Stimulated activated CD4-positive, alpha-beta T cell treated with anti-CD3 and anti-CD28 coated beads, TNF-alpha, amount 100 ng/mL, for 24 hours (primary cell): ENCODE measurements at regions not wholly inside any gene's neighbourhood (a gene's known extent, or its start where the extent isn't known, plus 50 kb on each side); places are given as distances from the start of the nearest gene placed in this dataset.
"Not testable (repeated sequence)": the region's sequence is repeated elsewhere in the genome, so short reads cannot be mapped to it uniquely, and the experiment has no call there.

Source experiments
- DNase-seq, 3 experiments: peaks; one replicate each; pipeline ENCODE4 v3.0.0-alpha.2; 2020; ENCODE audit warnings: low read depth in 3 of 3

- DNase-seq, result no peak
Measured at GRCh38 chr3:103459815-103460214, 1025.0 kb downstream of the ZPLD1 start.

DNA sequence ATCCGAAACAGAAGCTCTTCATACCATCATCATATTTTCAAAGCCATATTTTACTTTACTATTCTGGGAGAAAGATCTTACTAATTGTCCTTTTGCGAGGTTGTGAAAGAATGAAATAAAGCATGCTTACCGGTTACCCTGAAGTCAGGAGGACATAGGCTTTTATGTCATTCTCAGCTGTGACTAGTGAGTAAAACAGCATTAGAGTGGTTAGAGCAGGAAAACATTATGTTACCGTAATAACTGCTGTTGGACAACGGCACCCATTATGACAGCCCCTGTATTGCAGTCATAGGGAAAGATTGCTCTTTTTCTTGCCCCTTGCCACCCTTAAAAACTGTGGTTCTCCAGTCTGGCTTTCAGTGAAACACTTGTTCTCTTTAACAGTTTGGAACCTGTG, 1035.7 kb downstream of the ZPLD1 start:
- DNase-seq, result no peak

GRCh38 chr3:103494011-103494410, 1059.2 kb downstream of the ZPLD1 start:
- no peak for DNase-seq

- no peak for DNase-seq
Measured at GRCh38 chr3:103494512-103494911, 1059.7 kb downstream of the ZPLD1 start.

DNA sequence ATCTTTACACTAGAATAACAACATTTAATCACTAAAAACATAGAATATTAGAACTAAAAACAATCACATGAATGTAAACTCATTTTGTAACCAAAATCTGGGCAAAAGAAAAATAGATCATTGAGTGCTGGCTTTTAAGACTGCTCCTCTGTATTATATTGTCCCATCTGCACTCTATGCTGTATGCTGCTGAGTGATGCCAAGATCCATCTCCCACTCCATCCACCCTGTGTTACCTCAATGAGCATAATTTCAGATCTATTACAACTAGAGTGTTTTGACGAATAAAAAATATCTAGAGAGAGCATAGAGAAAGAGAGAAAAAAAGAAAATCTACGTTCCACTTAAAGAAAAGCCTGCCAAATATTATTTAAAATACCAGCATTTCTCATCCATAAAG, 1060.4 kb downstream of the ZPLD1 start:
- no peak for DNase-seq

GRCh38 chr3:103499132-103499900, 1064.5 kb downstream of the ZPLD1 start:
- no peak for DNase-seq

GRCh38 chr3:103499967-103500366, 1065.2 kb downstream of the ZPLD1 start:
- no peak for DNase-seq

DNA sequence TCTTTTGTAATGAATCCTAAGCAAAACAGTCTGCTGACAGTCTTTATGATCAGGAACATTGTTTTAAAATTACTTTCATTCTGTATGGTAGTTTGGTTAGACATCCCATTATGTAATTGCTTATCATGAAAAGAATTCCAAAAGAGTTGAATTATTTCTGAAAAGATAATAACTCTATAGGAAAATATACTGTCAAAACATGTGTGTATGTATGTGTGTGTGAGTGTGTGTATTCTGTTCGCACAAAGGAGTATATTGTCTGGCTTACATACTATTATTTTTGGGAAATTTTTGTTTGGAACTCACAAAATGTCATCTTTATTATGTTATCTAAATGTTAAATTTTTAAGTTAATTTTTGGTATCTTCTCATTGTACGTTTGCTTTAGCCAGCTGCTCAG, 1075.9 kb downstream of the ZPLD1 start:
- no peak for DNase-seq

DNA sequence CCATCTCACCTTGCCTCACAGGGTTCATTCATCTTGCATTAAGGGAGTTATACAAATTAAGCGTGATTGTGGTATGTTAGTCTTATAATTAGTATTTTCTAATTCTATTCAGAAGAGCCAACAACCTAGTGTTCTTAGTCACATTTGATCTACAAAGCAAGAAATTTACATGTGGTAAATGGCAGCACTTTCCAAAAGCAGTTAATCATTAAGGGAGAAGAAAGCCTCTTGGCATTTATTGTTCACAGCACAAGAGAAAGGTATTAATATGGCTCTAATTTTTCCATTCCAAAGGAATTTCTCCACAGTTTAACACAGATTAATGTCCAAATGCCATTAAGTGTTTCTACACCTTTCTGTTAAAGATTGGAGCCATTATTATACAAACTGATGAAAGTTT, 1077.1 kb downstream of the ZPLD1 start:
- no peak for DNase-seq

DNA sequence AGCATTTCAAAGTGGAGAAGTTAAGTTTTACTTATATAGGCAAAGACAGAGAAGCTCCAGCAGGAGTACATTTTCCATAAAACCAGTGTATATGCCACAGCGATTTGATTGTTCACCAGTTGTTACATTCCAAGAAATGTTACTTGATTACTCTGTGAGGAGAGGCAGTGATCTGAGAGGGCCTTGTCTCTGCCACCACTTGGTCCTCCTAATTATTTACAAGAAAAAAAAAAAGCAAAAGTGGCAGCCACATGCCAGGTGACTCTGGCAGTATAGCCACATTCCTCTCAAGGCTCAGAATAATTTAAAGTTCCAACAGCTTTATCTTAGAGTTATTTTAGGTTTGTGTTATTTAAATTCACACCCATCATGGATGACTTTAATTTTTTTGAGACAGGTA, 1077.8 kb downstream of the ZPLD1 start:
- DNase-seq, result no peak

GRCh38 chr3:103513003-103513402, 1078.2 kb downstream of the ZPLD1 start:
- DNase-seq, result no peak

DNA sequence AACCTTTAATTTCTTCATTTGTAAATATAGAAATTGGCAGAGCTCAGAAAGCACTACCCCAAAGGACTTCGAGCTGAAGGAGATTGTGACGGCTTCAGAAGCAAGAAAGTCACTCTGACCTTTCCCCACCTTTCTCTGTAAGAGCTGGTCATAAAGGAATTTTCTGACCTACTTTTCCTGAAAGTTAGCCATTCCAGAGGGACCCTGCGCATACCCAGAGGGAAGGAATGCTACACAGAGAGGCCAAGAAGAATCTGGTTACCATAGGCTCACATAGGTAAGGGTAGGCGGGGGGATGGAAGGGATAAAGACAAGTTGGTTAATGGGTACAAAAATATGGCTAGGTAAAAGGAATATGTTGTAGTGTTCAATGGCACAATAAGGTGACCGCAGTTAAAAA, 1080.3 kb downstream of the ZPLD1 start:
- no peak for DNase-seq

DNA sequence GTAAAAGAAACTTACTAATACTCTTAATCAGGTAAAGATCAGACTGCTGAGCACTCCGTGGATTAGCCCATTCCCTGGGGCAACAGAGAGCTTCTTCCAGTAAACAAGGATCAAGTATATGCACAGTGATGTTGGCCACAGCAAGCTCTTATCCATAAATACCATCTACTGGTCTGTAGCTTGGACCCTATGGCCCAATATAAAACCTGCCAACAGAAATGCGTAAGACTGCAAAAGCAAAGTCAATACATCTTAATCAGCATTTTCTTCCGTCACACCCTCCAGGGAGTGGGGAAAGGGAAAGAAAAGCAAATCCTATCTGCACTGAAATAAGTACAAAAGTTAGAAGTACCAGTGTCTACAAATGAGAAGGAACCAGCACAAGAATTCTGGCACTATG, 1082.1 kb downstream of the ZPLD1 start:
- DNase-seq, result no peak

DNA sequence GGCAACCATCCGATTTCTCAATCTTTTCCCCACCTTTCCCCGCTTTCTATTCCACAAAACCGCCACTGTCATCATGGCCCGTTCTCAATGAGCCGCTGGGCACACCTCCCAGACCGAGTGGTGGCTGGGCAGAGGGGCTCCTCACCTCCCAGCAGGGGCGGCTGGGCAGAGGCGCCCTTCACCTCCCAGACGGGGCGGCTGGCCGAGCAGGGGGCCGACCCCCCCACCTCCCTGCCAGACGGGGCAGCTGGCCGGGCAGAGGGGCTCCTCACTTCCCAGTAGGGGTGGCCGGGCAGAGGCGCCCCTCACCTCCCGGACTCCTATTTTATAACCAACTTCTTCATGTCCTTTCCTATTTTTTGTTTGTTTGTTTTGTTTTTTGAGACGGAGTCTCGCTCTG, 1096.5 kb downstream of the ZPLD1 start:
- DNase-seq, result not testable (repeated sequence)

GRCh38 chr3:103532986-103533385, 1098.2 kb downstream of the ZPLD1 start:
- DNase-seq, result no peak

DNA sequence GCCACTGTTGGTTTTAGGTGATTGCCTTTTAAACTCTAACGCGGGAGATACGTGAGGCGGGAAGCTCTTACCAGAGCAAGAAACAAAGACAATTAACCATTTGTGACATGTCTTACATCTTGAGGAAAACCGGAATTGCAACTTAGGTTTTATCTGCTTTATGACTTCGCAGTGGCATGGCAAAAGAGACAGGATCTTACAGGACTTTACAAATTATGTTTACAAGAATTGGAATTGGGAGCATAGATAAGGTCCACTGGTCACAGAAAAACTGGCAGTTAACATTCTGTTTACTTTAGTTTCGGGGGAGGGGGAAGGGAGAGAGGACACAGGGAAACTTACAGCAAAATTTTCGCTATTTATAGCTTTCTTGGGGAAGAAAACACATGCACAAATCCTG, 1119.6 kb downstream of the ZPLD1 start:
- no peak for DNase-seq

GRCh38 chr3:103564116-103564515, 1129.3 kb downstream of the ZPLD1 start:
- DNase-seq, result not testable (repeated sequence)

GRCh38 chr3:103585809-103586208, 1151.0 kb downstream of the ZPLD1 start:
- DNase-seq, result no peak

DNA sequence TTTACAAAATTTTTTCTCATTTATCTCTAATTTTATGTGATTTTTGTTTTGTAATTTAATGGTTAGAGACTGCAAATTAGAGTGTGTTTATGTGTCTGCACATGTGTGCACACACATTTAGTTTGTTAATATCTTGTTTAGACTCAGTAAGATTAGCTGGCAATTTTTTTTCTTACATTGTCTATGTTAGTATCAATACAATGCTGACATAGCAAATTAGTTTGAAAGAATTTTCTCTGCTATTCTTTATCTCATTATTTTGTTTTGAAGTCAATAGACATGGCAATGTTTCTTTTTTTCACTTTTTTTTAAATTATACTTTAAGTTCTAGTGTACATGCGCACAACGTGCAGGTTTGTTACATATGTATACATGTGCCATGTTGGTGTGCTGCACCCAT, 1155.0 kb downstream of the ZPLD1 start:
- DNase-seq, result no peak

DNA sequence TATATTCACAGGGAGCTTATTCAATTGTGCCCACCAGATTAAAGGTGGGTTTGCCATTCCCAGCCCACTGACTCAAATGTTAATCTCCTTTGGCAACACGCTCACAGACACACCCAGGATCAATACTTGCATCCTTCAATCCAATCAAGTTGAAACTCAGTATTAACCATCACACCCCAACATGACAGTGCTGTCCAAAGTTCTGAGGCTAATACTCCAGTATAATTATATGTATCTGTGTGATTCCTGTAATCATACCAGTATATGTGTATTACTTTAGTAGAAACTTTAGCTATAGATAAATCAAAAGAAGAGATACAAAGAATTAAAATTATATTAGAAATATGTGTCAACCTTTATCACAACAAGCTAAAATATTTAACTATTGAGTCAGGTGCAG, 1166.0 kb downstream of the ZPLD1 start:
- DNase-seq, result no peak

DNA sequence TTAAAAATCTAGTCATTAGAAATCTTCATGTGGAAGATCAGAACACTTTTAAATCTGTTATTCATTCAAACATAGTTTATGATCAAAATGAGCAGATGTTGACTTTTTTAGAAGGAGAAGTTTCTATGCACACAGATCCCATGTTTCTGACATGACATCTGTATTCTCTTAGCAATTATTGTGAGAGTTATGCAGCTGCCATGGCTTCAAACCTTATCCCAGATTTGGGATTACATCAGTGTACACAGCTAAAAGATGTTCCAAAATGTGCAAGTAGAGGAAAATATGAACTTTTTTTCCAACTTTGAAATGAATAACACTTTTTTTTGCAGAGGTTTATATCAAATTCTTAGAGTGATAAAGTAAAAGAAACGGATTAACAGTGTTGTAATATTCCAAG, 1166.9 kb downstream of the ZPLD1 start:
- DNase-seq, result no peak

- DNase-seq, result no peak
Measured at GRCh38 chr3:103609472-103609871, 1174.7 kb downstream of the ZPLD1 start.

GRCh38 chr3:103613397-103614156, 1178.8 kb downstream of the ZPLD1 start:
- DNase-seq, result no peak
